ENCODE measurements at regions not wholly inside any gene's neighbourhood (a gene's known extent, or its start where the extent isn't known, plus 50 kb on each side); places are given as distances from the start of the nearest gene placed in this dataset.

DNA sequence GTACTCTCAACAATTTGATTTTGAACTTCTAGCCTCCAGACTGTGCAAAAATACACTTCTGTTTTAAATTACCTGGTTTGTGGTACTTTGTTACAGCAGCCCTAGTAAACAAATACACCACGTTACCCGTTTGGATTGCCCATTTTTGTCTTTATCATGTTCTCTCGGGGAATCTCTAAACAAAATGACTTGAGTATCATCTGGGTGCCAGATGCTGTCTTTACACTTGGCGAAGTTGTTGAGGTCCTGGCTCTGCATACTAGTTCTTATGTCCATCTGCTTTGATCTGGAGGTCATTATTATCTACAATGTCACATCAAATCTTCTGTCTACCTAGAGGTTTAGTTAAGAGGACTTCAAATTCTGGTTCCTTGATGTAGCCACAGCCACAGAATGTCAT is 142.4 kb upstream of the NRIP1 start:
- CTCF ChIA-PET = no interaction called here
- H3K4me1 Mint-ChIP-seq (ENCODE audit: low read depth, unreplicated experiment) = peaks cover 19% of the 10 kb centered on the region
- TF ChIP-seq, protein P1, sequence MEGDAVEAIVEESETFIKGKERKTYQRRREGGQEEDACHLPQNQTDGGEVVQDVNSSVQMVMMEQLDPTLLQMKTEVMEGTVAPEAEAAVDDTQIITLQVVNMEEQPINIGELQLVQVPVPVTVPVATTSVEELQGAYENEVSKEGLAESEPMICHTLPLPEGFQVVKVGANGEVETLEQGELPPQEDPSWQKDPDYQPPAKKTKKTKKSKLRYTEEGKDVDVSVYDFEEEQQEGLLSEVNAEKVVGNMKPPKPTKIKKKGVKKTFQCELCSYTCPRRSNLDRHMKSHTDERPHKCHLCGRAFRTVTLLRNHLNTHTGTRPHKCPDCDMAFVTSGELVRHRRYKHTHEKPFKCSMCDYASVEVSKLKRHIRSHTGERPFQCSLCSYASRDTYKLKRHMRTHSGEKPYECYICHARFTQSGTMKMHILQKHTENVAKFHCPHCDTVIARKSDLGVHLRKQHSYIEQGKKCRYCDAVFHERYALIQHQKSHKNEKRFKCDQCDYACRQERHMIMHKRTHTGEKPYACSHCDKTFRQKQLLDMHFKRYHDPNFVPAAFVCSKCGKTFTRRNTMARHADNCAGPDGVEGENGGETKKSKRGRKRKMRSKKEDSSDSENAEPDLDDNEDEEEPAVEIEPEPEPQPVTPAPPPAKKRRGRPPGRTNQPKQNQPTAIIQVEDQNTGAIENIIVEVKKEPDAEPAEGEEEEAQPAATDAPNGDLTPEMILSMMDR (IDR thresholded peaks at IDR 0.05; ENCODE audit: unreplicated experiment) = no peak
- no peak overlapping the region for H3K27ac Mint-ChIP-seq (ENCODE audit: unreplicated experiment)
- H3K27me3 Mint-ChIP-seq (ENCODE audit: unreplicated experiment) = no peaks in the 10 kb centered on the region
- intact Hi-C loops (cut with micrococcal nuclease; ENCODE audit: unreplicated experiment) = no loop called here
- no peaks in the 10 kb centered on the region for H3K36me3 Mint-ChIP-seq (ENCODE audit: insufficient read depth, unreplicated experiment)
- H3K9me3 Mint-ChIP-seq (ENCODE audit: low read depth, unreplicated experiment) = no peaks in the 10 kb centered on the region
- no peak for DNase-seq
- BruUV-seq (replicated peaks) = no TSS peak
- H3K4me3 Mint-ChIP-seq (ENCODE audit: low read depth, unreplicated experiment) = no peak overlapping the region

DNA sequence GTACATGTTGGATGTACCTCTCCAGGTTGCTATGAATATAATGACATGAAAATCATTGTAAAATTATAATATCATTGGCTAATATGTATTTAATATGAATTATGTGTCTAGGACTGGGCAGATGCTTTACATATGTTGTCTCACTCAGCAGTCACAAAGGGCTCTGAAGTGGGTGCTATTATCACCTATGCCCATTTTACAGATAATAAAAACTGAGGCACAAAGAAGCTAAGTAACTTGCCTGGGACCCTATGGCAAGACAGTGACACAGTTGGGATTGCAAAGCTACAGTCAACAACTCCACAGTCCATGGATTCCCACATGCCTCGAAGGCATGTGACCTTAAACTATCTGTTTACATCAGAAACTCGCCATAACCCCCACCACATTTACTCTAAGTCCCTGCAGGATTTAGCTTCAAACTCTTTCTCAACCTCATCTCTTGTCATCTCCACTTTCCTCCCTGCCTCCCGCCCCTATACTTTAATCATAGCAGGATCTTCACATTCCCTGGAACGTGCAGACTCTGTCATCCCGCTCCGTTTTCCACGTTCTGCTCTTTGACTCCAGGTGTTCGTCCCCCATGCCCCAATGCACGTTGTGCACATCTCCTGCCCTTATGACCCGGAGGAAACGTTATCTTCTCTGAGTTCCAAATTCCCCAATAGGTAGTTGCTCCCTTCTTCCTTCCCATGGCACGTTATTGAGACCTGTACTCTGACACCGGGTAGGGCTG is 143.0 kb upstream of the NRIP1 start:
- no peak for DNase-seq
- Mint-ChIP-seq H3K4me3 (ENCODE audit: low read depth, unreplicated experiment) (no peak overlapping the region), H3K9me3 (ENCODE audit: low read depth, unreplicated experiment) (no peaks in the 10 kb centered on the region), H3K27ac (ENCODE audit: unreplicated experiment) (no peak overlapping the region), H3K36me3 (ENCODE audit: insufficient read depth, unreplicated experiment) (no peaks in the 10 kb centered on the region), H3K4me1 (ENCODE audit: low read depth, unreplicated experiment) (peaks cover 19% of the 10 kb centered on the region), H3K27me3 (ENCODE audit: unreplicated experiment) (no peaks in the 10 kb centered on the region)
- intact Hi-C loops (cut with micrococcal nuclease; ENCODE audit: unreplicated experiment) = no loop called here
- no TSS peak for BruUV-seq (replicated peaks)
- CTCF ChIA-PET = no interaction called here
- TF ChIP-seq, protein P1 (IDR thresholded peaks at IDR 0.05; ENCODE audit: unreplicated experiment) = no peak

DNA sequence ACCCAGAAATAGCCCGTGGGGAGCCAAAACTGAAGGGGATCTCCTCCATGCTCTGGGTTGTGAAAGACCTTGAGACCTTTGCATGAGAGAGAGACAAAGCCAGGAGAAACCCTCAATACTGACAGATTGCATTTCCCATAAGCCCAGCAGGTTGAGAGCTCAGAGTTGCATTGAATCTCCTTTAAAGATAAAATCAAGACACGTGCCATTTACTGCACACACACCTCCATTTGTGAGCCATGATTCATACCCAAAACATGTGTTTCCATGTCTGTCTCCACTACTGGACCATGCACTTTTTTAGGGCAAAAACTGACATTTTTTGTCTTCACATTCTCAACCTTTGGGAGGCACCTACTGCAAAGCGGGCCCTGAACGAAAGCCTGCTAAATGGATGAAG is 144.0 kb upstream of the NRIP1 start:
- intact Hi-C loops (cut with micrococcal nuclease; ENCODE audit: unreplicated experiment) = no loop called here
- no TSS peak for BruUV-seq (replicated peaks)
- no peaks in the 10 kb centered on the region for H3K27me3 Mint-ChIP-seq (ENCODE audit: unreplicated experiment)
- no peaks in the 10 kb centered on the region for H3K9me3 Mint-ChIP-seq (ENCODE audit: low read depth, unreplicated experiment)
- DNase-seq = no peak
- H3K4me1 Mint-ChIP-seq (ENCODE audit: low read depth, unreplicated experiment) = peaks cover 19% of the 10 kb centered on the region
- H3K36me3 Mint-ChIP-seq (ENCODE audit: insufficient read depth, unreplicated experiment) = no peaks in the 10 kb centered on the region
- no peak overlapping the region for H3K27ac Mint-ChIP-seq (ENCODE audit: unreplicated experiment)
- CTCF ChIA-PET = no interaction called here
- TF ChIP-seq, protein P1 (IDR thresholded peaks at IDR 0.05; ENCODE audit: unreplicated experiment) = no peak
- H3K4me3 Mint-ChIP-seq (ENCODE audit: low read depth, unreplicated experiment) = no peak overlapping the region

DNA sequence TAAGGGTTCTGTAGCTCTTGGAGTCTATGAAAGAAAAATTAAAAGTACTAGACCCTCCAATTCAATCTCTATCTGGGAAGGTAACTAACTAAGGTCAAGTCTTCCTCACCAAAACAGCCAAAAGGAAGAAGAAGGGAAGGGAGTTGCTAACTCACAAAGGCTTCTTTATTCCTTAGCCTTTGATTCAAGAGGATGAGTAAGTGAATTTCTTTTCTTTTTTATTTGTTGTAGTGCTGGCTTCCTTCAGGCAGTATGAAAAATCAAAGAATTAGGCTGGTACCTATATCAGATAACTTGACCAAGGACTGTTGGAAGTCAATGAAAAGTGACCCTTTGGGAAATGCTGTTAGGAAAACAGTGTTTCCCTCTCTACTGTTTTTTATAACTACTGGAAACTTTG is 144.4 kb upstream of the NRIP1 start:
- no peaks in the 10 kb centered on the region for H3K27me3 Mint-ChIP-seq (ENCODE audit: unreplicated experiment)
- H3K4me1 Mint-ChIP-seq (ENCODE audit: low read depth, unreplicated experiment) = peaks cover 19% of the 10 kb centered on the region
- H3K27ac Mint-ChIP-seq (ENCODE audit: unreplicated experiment) = no peak overlapping the region
- no TSS peak for BruUV-seq (replicated peaks)
- no peaks in the 10 kb centered on the region for H3K9me3 Mint-ChIP-seq (ENCODE audit: low read depth, unreplicated experiment)
- H3K4me3 Mint-ChIP-seq (ENCODE audit: low read depth, unreplicated experiment) = no peak overlapping the region
- H3K36me3 Mint-ChIP-seq (ENCODE audit: insufficient read depth, unreplicated experiment) = no peaks in the 10 kb centered on the region
- TF ChIP-seq, protein P1 (IDR thresholded peaks at IDR 0.05; ENCODE audit: unreplicated experiment) = no peak
- no peak for DNase-seq
- intact Hi-C loops (cut with micrococcal nuclease; ENCODE audit: unreplicated experiment) = no loop called here
- CTCF ChIA-PET = no interaction called here

All from Calu3 (cell line).